SK-N-SH (cell line): ENCODE measurements at regions not wholly inside any gene's neighbourhood (a gene's known extent, or its start where the extent isn't known, plus 50 kb on each side); places are given as distances from the start of the nearest gene placed in this dataset.

Experiments
- CTCF ChIA-PET: fragments of 300-600, 350-600 bp; formaldehyde crosslinking; extraction: SDS; loops from one replicate; lab custom pipeline; 2021; lab: Yijun Ruan, JAX
- POLR2A ChIA-PET: fragments of 350-600 bp; sonication (Branson Sonifier 250); formaldehyde crosslinking; extraction: SDS; loops from one replicate; lab custom pipeline; 2020; ENCODE audit warnings: antibody characterized with exemption, inconsistent platforms; lab: Yijun Ruan, JAX
- DNase-seq: peaks from one replicate; pipeline ENCODE4 v3.0.0; 2012
- H2AFZ ChIP-seq: fragments of 200-600 bp; sonication (generic); 2 replicates; pipeline ENCODE4 v1.8.1; 2016; ENCODE audit warnings: antibody characterized with exemption, mild to moderate bottlenecking, low read depth
- H3F3A ChIP-seq: fragments of 200-600 bp; sonication (generic); replicated peaks from 2 replicates; pipeline ENCODE3; 2016; ENCODE audit warnings: antibody characterized with exemption, mild to moderate bottlenecking; ENCODE audit not compliant: insufficient read depth
- H3K27ac ChIP-seq, 2 experiments: fragments of 200-500 bp in 1 of 2; fragments of 200-600 bp in 1 of 2; sonication (Bioruptor generic) in 1 of 2; sonication (generic), shearing (Covaris generic) in 1 of 2; 2 replicates each; pipeline versions ENCODE4 v1.5.1 to v1.6.1; 2014 to 2016; ENCODE audit warnings: low read depth in 2 of 2, inconsistent platforms in 1 of 2, low read length in 1 of 2, mild to moderate bottlenecking in 1 of 2, mixed read lengths in 1 of 2
- H3K27me3 ChIP-seq: fragments of 200-600 bp; sonication (generic), shearing (Covaris generic); 2 replicates; pipeline ENCODE4 v1.6.1; 2016; ENCODE audit warnings: mixed run types; ENCODE audit not compliant: insufficient read depth
- H3K36me3 ChIP-seq, 2 experiments: fragments of 200-500 bp in 1 of 2; fragments of 200-600 bp in 1 of 2; sonication (Bioruptor generic) in 1 of 2; sonication (generic) in 1 of 2; replicated peaks in 1 of 2; 2 replicates each; pipeline versions ENCODE3 to v1.5.1; 2014 to 2016; ENCODE audit warnings: low read length in 1 of 2, mild to moderate bottlenecking in 1 of 2; ENCODE audit not compliant: insufficient read depth in 2 of 2, control insufficient read depth in 1 of 2
- H3K4me1 ChIP-seq, 2 experiments: fragments of 200-500 bp in 1 of 2; fragments of 200-600 bp in 1 of 2; sonication (Bioruptor generic) in 1 of 2; sonication (generic), shearing (Covaris generic) in 1 of 2; 2 replicates each; pipeline versions ENCODE4 v1.5.1 to v1.6.1; 2014 to 2016; ENCODE audit warnings: low read depth in 1 of 2, low read length in 1 of 2, mixed run types in 1 of 2; ENCODE audit not compliant: insufficient read depth in 2 of 2, control insufficient read depth in 1 of 2
- H3K4me2 ChIP-seq: fragments of 200-600 bp; sonication (generic), shearing (Covaris generic); 2 replicates; pipeline ENCODE4 v1.6.1; 2017; ENCODE audit warnings: mixed run types
- H3K4me3 ChIP-seq, 2 experiments: fragments of 200-500 bp in 1 of 2; fragments of 200-600 bp in 1 of 2; sonication (Bioruptor generic) in 1 of 2; sonication (generic), shearing (Covaris generic) in 1 of 2; 2 replicates each; pipeline versions ENCODE4 v1.5.1 to v1.8.1; 2014 to 2016; ENCODE audit warnings: low read depth in 2 of 2, inconsistent platforms in 1 of 2, low read length in 1 of 2, mild to moderate bottlenecking in 1 of 2, mixed read lengths in 1 of 2, moderate library complexity in 1 of 2
- H3K79me2 ChIP-seq: fragments of 200-600 bp; sonication (generic); 2 replicates; pipeline ENCODE4 v1.8.1; 2017; ENCODE audit warnings: mild to moderate bottlenecking; ENCODE audit not compliant: insufficient read depth
- H3K9ac ChIP-seq: fragments of 200-600 bp; sonication (generic); 2 replicates; pipeline ENCODE4 v1.6.1; 2017; ENCODE audit warnings: mixed run types
- H3K9me2 ChIP-seq: fragments of 200-600 bp; sonication (generic); 2 replicates; pipeline ENCODE4 v1.6.1; 2017; ENCODE audit warnings: mixed run types
- H3K9me3 ChIP-seq: fragments of 200-600 bp; sonication (generic); 2 replicates; pipeline ENCODE4 v1.6.1; 2017; ENCODE audit warnings: mixed run types, mild to moderate bottlenecking, moderate library complexity
- H4K20me1 ChIP-seq: fragments of 200-600 bp; sonication (generic); 2 replicates; pipeline ENCODE4 v1.6.1; 2017; ENCODE audit warnings: mild to moderate bottlenecking, mixed run types; ENCODE audit not compliant: insufficient read depth
- ELF1 ChIP-seq: IDR thresholded peaks from 2 replicates; pipeline ENCODE4 v1.4.0; 2012
- TCF12 ChIP-seq: IDR thresholded peaks from 2 replicates; pipeline ENCODE4 v1.4.0; 2012
- TEAD4 ChIP-seq: IDR thresholded peaks from 2 replicates; pipeline ENCODE4 v1.4.0; 2012; ENCODE audit warnings: mild to moderate bottlenecking, borderline replicate concordance; ENCODE audit not compliant: insufficient read depth
- WGBS: methylation state at CpG from one replicate; pipeline ENCODE4 v1.1.6; 2017; ENCODE audit warnings: low lambda C conversion rate; 5-methylcytosine and 5-hydroxymethylcytosine counted together
- TF ChIP-seq, protein P1 (sequence below): fragments of 200-600 bp; sonication (generic); IDR thresholded peaks from 2 replicates; pipeline ENCODE4 v1.6.1; 2017; ENCODE audit warnings: antibody characterized with exemption, mild to moderate bottlenecking, moderate library complexity
- TF ChIP-seq, protein P2 (sequence below): IDR thresholded peaks from 2 replicates; pipeline ENCODE4; 2012

DNA sequence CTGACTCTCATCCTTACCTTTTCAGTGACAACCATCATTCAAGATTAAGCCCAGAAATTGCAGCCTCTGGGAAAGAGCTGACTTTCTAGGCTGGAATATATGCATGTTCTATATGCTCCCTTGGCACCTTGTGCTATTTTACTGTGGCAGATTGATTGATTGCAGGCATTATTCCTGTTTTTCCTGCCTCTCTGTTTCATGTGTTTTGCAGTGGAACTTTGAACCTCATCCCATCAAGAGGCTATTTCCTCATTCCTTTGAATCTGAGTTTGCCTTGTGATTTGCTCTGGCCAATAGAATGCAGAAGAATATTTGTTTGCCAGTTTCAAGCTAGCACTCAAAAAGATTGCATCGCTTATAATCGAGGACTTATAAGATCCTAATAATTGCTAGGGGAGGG, 174.8 kb upstream of the DCN start:
- POLR2A ChIA-PET = no interaction called here
- no peak overlapping the region for H2AFZ ChIP-seq

DNA sequence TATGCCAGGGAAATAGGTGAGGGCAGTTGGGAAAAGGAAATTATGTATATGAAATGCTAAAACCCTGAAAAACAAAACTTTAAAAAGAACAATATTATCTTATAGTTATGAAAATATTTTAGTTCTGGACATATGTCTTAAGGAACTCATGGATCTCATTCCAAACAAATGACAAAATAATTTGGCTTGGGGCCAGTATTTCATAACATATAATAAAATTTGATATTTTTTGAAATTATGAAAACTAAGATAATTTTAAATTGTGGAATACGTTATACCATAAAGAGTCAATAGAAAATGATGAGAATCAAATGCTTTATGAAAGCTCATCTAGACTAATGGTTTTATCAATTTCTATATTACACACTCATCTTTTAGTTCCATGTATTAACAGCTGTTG, 173.8 kb upstream of the DCN start:
- Histone ChIP-seq H3K4me3 (no peak overlapping the region), H2AFZ (no peak overlapping the region), H3K36me3 (no peaks in the 10 kb centered on the region), H3K9me2 (no peaks in the 10 kb centered on the region), H3K79me2 (no peaks in the 10 kb centered on the region), H4K20me1 (no peaks in the 10 kb centered on the region), H3K9ac (no peak overlapping the region), H3K4me2 (no peak overlapping the region), H3F3A (no peaks in the 10 kb centered on the region), H3K27me3 (no peaks in the 10 kb centered on the region), H3K4me1 (no peaks in the 10 kb centered on the region), H3K9me3 (no peaks in the 10 kb centered on the region)
- POLR2A ChIA-PET = no interaction called here
- DNase-seq = no peak
- TF ChIP-seq, protein P1, sequence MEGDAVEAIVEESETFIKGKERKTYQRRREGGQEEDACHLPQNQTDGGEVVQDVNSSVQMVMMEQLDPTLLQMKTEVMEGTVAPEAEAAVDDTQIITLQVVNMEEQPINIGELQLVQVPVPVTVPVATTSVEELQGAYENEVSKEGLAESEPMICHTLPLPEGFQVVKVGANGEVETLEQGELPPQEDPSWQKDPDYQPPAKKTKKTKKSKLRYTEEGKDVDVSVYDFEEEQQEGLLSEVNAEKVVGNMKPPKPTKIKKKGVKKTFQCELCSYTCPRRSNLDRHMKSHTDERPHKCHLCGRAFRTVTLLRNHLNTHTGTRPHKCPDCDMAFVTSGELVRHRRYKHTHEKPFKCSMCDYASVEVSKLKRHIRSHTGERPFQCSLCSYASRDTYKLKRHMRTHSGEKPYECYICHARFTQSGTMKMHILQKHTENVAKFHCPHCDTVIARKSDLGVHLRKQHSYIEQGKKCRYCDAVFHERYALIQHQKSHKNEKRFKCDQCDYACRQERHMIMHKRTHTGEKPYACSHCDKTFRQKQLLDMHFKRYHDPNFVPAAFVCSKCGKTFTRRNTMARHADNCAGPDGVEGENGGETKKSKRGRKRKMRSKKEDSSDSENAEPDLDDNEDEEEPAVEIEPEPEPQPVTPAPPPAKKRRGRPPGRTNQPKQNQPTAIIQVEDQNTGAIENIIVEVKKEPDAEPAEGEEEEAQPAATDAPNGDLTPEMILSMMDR = no peak
- TF ChIP-seq, protein P2, sequence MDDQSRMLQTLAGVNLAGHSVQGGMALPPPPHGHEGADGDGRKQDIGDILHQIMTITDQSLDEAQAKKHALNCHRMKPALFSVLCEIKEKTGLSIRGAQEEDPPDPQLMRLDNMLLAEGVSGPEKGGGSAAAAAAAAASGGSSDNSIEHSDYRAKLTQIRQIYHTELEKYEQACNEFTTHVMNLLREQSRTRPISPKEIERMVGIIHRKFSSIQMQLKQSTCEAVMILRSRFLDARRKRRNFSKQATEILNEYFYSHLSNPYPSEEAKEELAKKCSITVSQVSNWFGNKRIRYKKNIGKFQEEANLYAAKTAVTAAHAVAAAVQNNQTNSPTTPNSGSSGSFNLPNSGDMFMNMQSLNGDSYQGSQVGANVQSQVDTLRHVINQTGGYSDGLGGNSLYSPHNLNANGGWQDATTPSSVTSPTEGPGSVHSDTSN = no peak
- TF ChIP-seq TCF12 = no peak
- TF ChIP-seq TEAD4 = no peak
- TF ChIP-seq ELF1 = no peak
- TF ChIP-seq, all 33 proteins: peak for 0
- CTCF ChIA-PET = interaction anchor here (1.0 to 4.6 kb wide), 20 partner anchors 10 to 1293 kb away, joined by 3 to 61 read pairs (median 7); partner anchors contain the start of gene DCN
- H3K27ac ChIP-seq = no peak overlapping the region
- WGBS = 62% methylated on average over 1 of the region's 1 CpG

More for the DNA sequence above, 174.8 kb upstream of the DCN start:
- Histone ChIP-seq H3F3A (no peaks in the 10 kb centered on the region), H3K27me3 (no peaks in the 10 kb centered on the region), H4K20me1 (no peaks in the 10 kb centered on the region), H3K9me2 (no peaks in the 10 kb centered on the region), H3K9ac (no peak overlapping the region), H3K36me3 (no peaks in the 10 kb centered on the region), H3K4me2 (no peak overlapping the region), H3K9me3 (no peaks in the 10 kb centered on the region)
- DNase-seq = no peak
- CTCF ChIA-PET = interaction anchor here (0.7 to 2.3 kb wide), 4 partner anchors 9 to 816 kb away, joined by 3 to 5 read pairs (median 4); no protein-coding TSS in a partner anchor
- TF ChIP-seq, protein P2 = no peak
- TF ChIP-seq, all 33 proteins: peak for 0
- Histone ChIP-seq H3K4me3 (no peak overlapping the region), H3K79me2 (no peaks in the 10 kb centered on the region), H3K27ac (no peak overlapping the region), H3K4me1 (peaks cover 0 to 3% of the 10 kb centered on the region in 2 experiments; a peak in 1 of 4 replicates)
- WGBS = 71% methylated on average over 2 of the region's 2 CpGs
